Transverse colon (tissue), 3 donors: ENCODE measurements at regions not wholly inside any gene's neighbourhood (a gene's known extent, or its start where the extent isn't known, plus 50 kb on each side); places are given as distances from the start of the nearest gene placed in this dataset.

Source experiments
- EP300 ChIP-seq: sonication (generic); formaldehyde crosslinking; IDR thresholded peaks from one replicate; pipeline ENCODE4 v1.6.1; 2017; ENCODE audit warnings: antibody characterized with exemption, low read depth
- POLR2A ChIP-seq: fragments of 450-650 bp; IDR thresholded peaks from one replicate; pipeline ENCODE4 v1.6.1; 2016; ENCODE audit warnings: antibody characterized with exemption, mild to moderate bottlenecking, moderate library complexity
- TF ChIP-seq, protein P1 (sequence below), 5 experiments: fragments of 200-600 bp in 3 of 5; fragments of 450-650 bp in 2 of 5; sonication (generic) in 3 of 5; IDR thresholded peaks; 1 replicate in 2 of 5; 2 replicates in 3 of 5; pipeline ENCODE4 v1.5.1; 2016 to 2017; ENCODE audit warnings: antibody characterized with exemption in 5 of 5, inconsistent platforms in 3 of 5, mild to moderate bottlenecking in 2 of 5, moderate library complexity in 1 of 5

DNA sequence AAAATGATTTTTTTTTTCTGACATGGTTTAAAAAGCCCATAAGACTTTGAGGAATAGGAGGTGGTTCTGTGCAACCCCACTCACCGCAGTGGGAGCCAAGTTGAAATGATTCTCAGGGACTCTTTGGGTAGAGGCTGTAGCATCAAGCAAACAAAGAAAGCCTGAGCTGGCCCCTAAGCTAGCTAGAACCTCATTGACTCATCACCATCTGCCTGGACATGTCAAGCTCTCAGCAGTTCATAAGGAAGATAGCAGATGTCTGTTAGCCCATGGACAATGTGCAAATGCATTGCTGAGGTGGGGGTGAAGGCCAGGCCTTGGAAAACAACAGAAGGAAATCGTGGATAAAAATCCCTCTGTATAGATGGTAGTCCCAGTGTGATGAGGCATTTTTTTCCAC is 234.8 kb downstream of the NR2F2 start:
- TF ChIP-seq, protein P1, sequence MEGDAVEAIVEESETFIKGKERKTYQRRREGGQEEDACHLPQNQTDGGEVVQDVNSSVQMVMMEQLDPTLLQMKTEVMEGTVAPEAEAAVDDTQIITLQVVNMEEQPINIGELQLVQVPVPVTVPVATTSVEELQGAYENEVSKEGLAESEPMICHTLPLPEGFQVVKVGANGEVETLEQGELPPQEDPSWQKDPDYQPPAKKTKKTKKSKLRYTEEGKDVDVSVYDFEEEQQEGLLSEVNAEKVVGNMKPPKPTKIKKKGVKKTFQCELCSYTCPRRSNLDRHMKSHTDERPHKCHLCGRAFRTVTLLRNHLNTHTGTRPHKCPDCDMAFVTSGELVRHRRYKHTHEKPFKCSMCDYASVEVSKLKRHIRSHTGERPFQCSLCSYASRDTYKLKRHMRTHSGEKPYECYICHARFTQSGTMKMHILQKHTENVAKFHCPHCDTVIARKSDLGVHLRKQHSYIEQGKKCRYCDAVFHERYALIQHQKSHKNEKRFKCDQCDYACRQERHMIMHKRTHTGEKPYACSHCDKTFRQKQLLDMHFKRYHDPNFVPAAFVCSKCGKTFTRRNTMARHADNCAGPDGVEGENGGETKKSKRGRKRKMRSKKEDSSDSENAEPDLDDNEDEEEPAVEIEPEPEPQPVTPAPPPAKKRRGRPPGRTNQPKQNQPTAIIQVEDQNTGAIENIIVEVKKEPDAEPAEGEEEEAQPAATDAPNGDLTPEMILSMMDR (IDR thresholded peaks at IDR 0.05) = no peak
- TF ChIP-seq POLR2A (no peak), EP300 (no peak)
